Gastroesophageal sphincter (tissue), 4 donors: ENCODE measurements at regions not wholly inside any gene's neighbourhood (a gene's known extent, or its start where the extent isn't known, plus 50 kb on each side); places are given as distances from the start of the nearest gene placed in this dataset.

Experiments used
- ATAC-seq: fragments of 150-250 bp; one replicate; pipeline ENCODE4 v1.9.1; 2016; ENCODE audit warnings: mild to moderate bottlenecking, moderate library complexity
- H3K27ac ChIP-seq, 4 donors: fragments of 200-600 bp; sonication (generic) in 3 of 4; 1 replicate in 3 of 4; 2 replicates in 1 of 4; pipeline ENCODE4 v1.5.1; 2016 to 2019
- H3K27me3 ChIP-seq: fragments of 200-600 bp; sonication (generic); one replicate; pipeline ENCODE4 v1.5.1; 2019
- H3K36me3 ChIP-seq, 2 donors: fragments of 200-600 bp; sonication (generic); one replicate each; pipeline ENCODE4 v1.5.1; 2019; ENCODE audit warnings: control low read depth in 1 of 2
- H3K4me1 ChIP-seq, 3 donors: fragments of 200-600 bp; sonication (generic); 1 replicate in 2 of 3; 2 replicates in 1 of 3; pipeline ENCODE4 v1.5.1; 2016 to 2019; ENCODE audit warnings: control low read depth in 2 of 3
- H3K4me3 ChIP-seq, 2 donors: fragments of 200-600 bp; sonication (generic); one replicate each; pipeline ENCODE4 v1.5.1; 2019; ENCODE audit warnings: mild to moderate bottlenecking in 1 of 2, moderate library complexity in 1 of 2
- H3K9me3 ChIP-seq, 3 donors: fragments of 200-600 bp; sonication (generic); one replicate each; pipeline ENCODE4 v1.5.1; 2017 to 2019; ENCODE audit warnings: control low read depth in 2 of 3
- CTCF ChIP-seq, 4 experiments: fragments of 200-600 bp in 2 of 4; fragments of 450-650 bp in 2 of 4; sonication (generic) in 1 of 4; IDR thresholded peaks; one replicate each; pipeline ENCODE4 v1.5.1; 2017 to 2019; ENCODE audit warnings: antibody characterized with exemption in 4 of 4, mild to moderate bottlenecking in 2 of 4, moderate library complexity in 2 of 4
- EP300 ChIP-seq: sonication (generic); formaldehyde crosslinking; IDR thresholded peaks from one replicate; pipeline ENCODE4 v1.6.1; 2017; ENCODE audit warnings: antibody characterized with exemption, mild to moderate bottlenecking
- POLR2A ChIP-seq, 2 donors: fragments of 450-650 bp; IDR thresholded peaks; one replicate each; pipeline ENCODE4 v1.6.1; 2017; ENCODE audit warnings: antibody characterized with exemption in 2 of 2, mild to moderate bottlenecking in 2 of 2, moderate library complexity in 1 of 2
- POLR2AphosphoS5 ChIP-seq: sonication (generic); formaldehyde crosslinking; IDR thresholded peaks from one replicate; pipeline ENCODE4 v1.6.1; 2017; ENCODE audit warnings: antibody characterized with exemption
- WGBS, 2 donors: methylation state at CpG; one replicate each; pipeline ENCODE4 v1.1.5; 2018; ENCODE audit warnings: low coverage in 1 of 2; 5-methylcytosine and 5-hydroxymethylcytosine counted together

- WGBS, 2 donors: 68 to 69% methylated on average over 3 of the region's 3 CpGs
- no peak for ATAC-seq
Measured at GRCh38 chr21:38067086-38067739, 151.0 kb upstream of the KCNJ6 start.

GRCh38 chr21:38072489-38072888 is 156.2 kb upstream of the KCNJ6 start:
- H3K4me3 ChIP-seq: no peak overlapping the region
- no peak for TF ChIP-seq POLR2A (IDR thresholded peaks at IDR 0.05)
- no peak for TF ChIP-seq EP300
- no peak for TF ChIP-seq POLR2AphosphoS5
- no peak for TF ChIP-seq CTCF (IDR thresholded peaks at IDR 0.05)
- WGBS, 2 donors: 33 to 44% methylated on average over 1 of the region's 3 CpGs

More at GRCh38 chr21:38067086-38067739, 151.0 kb upstream of the KCNJ6 start:
- TF ChIP-seq POLR2AphosphoS5 (no peak), POLR2A (IDR thresholded peaks at IDR 0.05) (no peak), CTCF (IDR thresholded peaks at IDR 0.05) (no peak), EP300 (no peak)
- Histone ChIP-seq H3K4me1 (no peaks in the 10 kb centered on the region), H3K4me3 (no peak overlapping the region), H3K36me3 (no peaks in the 10 kb centered on the region), H3K9me3 (no peaks in the 10 kb centered on the region), H3K27me3 (peaks cover 17% of the 10 kb centered on the region), H3K27ac (no peak overlapping the region)

GRCh38 chr21:38075833-38076587 is 159.8 kb upstream of the KCNJ6 start:
- Histone ChIP-seq H3K4me3 (no peak overlapping the region), H3K9me3 (peaks cover 0 to 11% (median 0%) of the 10 kb centered on the region in 3 donors), H3K36me3 (no peaks in the 10 kb centered on the region), H3K4me1 (no peaks in the 10 kb centered on the region), H3K27me3 (no peaks in the 10 kb centered on the region), H3K27ac (no peak overlapping the region)
- ATAC-seq: no peak
- TF ChIP-seq POLR2A (IDR thresholded peaks at IDR 0.05) (no peak), POLR2AphosphoS5 (no peak), CTCF (IDR thresholded peaks at IDR 0.05) (no peak), EP300 (no peak)
- WGBS, 2 donors: 63 to 68% methylated on average over 10 to 13 of the region's 13 CpGs

More at GRCh38 chr21:38072489-38072888, 156.2 kb upstream of the KCNJ6 start:
- Histone ChIP-seq H3K27ac (no peak overlapping the region), H3K27me3 (peaks cover 10% of the 10 kb centered on the region), H3K9me3 (peaks cover 0 to 11% (median 0%) of the 10 kb centered on the region in 3 donors), H3K36me3 (no peaks in the 10 kb centered on the region), H3K4me1 (no peaks in the 10 kb centered on the region)
- no peak for ATAC-seq

GRCh38 chr21:38077569-38077968 is 161.3 kb upstream of the KCNJ6 start:
- H3K9me3 ChIP-seq: peaks cover 0 to 11% (median 0%) of the 10 kb centered on the region in 3 donors
- no peak overlapping the region for H3K4me3 ChIP-seq
- ATAC-seq: no peak
- H3K36me3 ChIP-seq: no peaks in the 10 kb centered on the region
- H3K27ac ChIP-seq: no peak overlapping the region
- H3K4me1 ChIP-seq: no peaks in the 10 kb centered on the region
- 65 to 73% methylated on average over 3 to 5 of the region's 5 CpGs for WGBS, 2 donors
- H3K27me3 ChIP-seq: no peaks in the 10 kb centered on the region
- TF ChIP-seq EP300 (no peak), POLR2AphosphoS5 (no peak), CTCF (IDR thresholded peaks at IDR 0.05) (no peak), POLR2A (IDR thresholded peaks at IDR 0.05) (no peak)

GRCh38 chr21:38080888-38081287 is 164.6 kb upstream of the KCNJ6 start:
- Histone ChIP-seq H3K36me3 (no peaks in the 10 kb centered on the region), H3K9me3 (no peaks in the 10 kb centered on the region), H3K27ac (no peak overlapping the region), H3K4me3 (no peak overlapping the region), H3K4me1 (no peaks in the 10 kb centered on the region), H3K27me3 (no peaks in the 10 kb centered on the region)
- 63 to 94% methylated on average over 2 to 4 of the region's 10 CpGs for WGBS, 2 donors
- ATAC-seq: no peak
- TF ChIP-seq EP300 (no peak), POLR2AphosphoS5 (no peak), CTCF (IDR thresholded peaks at IDR 0.05) (no peak), POLR2A (IDR thresholded peaks at IDR 0.05) (no peak)
